ENCODE measurements at regions not wholly inside any gene's neighbourhood (a gene's known extent, or its start where the extent isn't known, plus 50 kb on each side); places are given as distances from the start of the nearest gene placed in this dataset.

DNA sequence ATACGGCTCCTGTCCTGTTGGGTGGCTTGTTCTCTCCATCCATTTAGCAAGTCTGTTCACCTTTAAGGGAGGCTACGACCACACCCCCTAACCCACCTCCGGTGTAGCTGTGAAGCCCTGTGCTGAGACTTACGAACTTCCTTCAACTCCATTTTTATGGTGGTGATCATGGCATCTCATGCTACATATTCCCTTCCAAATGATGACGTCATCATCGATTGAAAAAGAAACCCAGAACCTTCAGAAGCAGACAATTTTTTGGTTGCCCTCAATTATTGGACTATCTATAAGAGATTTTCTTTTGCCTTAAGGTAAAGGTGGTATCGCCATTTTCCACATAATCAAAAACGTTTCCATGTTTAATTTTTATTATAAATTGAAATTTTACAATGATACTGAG lies 389.0 kb downstream of the CBLN4 start:
- TF ChIP-seq, protein P1, sequence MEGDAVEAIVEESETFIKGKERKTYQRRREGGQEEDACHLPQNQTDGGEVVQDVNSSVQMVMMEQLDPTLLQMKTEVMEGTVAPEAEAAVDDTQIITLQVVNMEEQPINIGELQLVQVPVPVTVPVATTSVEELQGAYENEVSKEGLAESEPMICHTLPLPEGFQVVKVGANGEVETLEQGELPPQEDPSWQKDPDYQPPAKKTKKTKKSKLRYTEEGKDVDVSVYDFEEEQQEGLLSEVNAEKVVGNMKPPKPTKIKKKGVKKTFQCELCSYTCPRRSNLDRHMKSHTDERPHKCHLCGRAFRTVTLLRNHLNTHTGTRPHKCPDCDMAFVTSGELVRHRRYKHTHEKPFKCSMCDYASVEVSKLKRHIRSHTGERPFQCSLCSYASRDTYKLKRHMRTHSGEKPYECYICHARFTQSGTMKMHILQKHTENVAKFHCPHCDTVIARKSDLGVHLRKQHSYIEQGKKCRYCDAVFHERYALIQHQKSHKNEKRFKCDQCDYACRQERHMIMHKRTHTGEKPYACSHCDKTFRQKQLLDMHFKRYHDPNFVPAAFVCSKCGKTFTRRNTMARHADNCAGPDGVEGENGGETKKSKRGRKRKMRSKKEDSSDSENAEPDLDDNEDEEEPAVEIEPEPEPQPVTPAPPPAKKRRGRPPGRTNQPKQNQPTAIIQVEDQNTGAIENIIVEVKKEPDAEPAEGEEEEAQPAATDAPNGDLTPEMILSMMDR (IDR thresholded peaks at IDR 0.05): no peak
- TF ChIP-seq POLR2A (IDR thresholded peaks at IDR 0.05): no peak

Measured in prostate gland (tissue), 2 donors.